ENCODE measurements at regions not wholly inside any gene's neighbourhood (a gene's known extent, or its start where the extent isn't known, plus 50 kb on each side); places are given as distances from the start of the nearest gene placed in this dataset.
"Not testable (repeated sequence)": the region's sequence is repeated elsewhere in the genome, so short reads cannot be mapped to it uniquely, and the experiment has no call there.

DNA sequence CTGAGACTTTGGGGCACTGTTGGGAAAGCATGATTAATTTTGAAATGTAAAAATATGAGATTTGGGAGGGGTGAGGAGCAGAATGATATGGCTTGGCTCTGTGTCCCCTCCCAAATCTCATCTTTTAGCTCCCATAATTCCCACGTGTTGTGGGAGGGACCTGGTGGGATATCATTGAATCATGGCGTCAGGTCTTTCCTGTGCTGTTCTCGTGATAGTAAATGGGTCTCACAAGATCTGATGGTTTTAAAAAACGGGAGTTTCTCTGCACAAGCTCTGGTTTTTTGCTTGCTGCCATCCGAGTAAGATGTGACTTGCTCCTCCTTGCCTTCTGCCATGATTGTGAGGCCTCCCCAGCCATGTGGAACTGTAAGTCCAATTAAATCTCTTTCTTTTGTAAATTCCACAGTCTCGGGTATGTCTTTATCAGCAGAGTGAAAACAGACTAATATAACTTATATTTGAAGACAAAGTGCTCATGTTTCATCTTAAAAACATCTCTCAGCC is 546.0 kb upstream of the NECTIN3 start:
- TF ChIP-seq YY1 (IDR thresholded peaks at IDR 0.05; ENCODE audit: insufficient read depth, insufficient read length); SUZ12 (IDR thresholded peaks at IDR 0.05; ENCODE audit: extremely low read depth, insufficient read depth, insufficient read length): not testable (repeated sequence)

All from NT2/D1 (cell line).